Fibroblast of lung (primary cell): ENCODE measurements at regions not wholly inside any gene's neighbourhood (a gene's known extent, or its start where the extent isn't known, plus 50 kb on each side); places are given as distances from the start of the nearest gene placed in this dataset.

Experiments
- CTCF ChIP-seq, 2 donors: IDR thresholded peaks in 1 of 2; conservative IDR thresholded peaks in 1 of 2; 1 replicate in 1 of 2; 2 replicates in 1 of 2; pipeline ENCODE4 v1.5.1; 2011 to 2012; ENCODE audit warnings: low read length in 2 of 2, control low read depth in 1 of 2, inconsistent platforms in 1 of 2, low read depth in 1 of 2, mild to moderate bottlenecking in 1 of 2
- EZH2 ChIP-seq: IDR thresholded peaks from 2 replicates; pipeline ENCODE4 v1.5.1; 2012; ENCODE audit warnings: low read length, control low read depth, mild to moderate bottlenecking; ENCODE audit errors: missing control alignments

- TF ChIP-seq CTCF (conservative IDR thresholded peaks at IDR 0.05 in 1 of 2, IDR thresholded peaks at IDR 0.05 in 1 of 2; ENCODE audit: low read depth in 1 of 2, low read length in 2 of 2) (no peak), EZH2 (no peak)
Observed at GRCh38 chr21:16554503-16554902, 824.7 kb downstream of the USP25 start.
